GM23248 (cell line): ENCODE measurements at regions not wholly inside any gene's neighbourhood (a gene's known extent, or its start where the extent isn't known, plus 50 kb on each side); places are given as distances from the start of the nearest gene placed in this dataset.

Source experiments
- DNase-seq: peaks from one replicate; pipeline ENCODE4 v3.0.0-alpha.2; 2015
- H2AFZ ChIP-seq: fragments of 200-600 bp; sonication (generic); 2 replicates; pipeline ENCODE4 v1.6.1; 2016; ENCODE audit warnings: antibody characterized with exemption
- H3F3A ChIP-seq: fragments of 200-600 bp; sonication (generic); 2 replicates; pipeline ENCODE4 v1.6.1; 2016; ENCODE audit warnings: mild to moderate bottlenecking, antibody characterized with exemption, mixed run types; ENCODE audit not compliant: insufficient read depth
- H3K27ac ChIP-seq: fragments of 200-600 bp; sonication (generic); 2 replicates; pipeline ENCODE4 v1.5.1; 2016; ENCODE audit warnings: mild to moderate bottlenecking
- H3K27me3 ChIP-seq: fragments of 200-600 bp; sonication (generic); replicated peaks from 2 replicates; pipeline ENCODE4 v1.6.1; 2016; ENCODE audit warnings: mild to moderate bottlenecking; ENCODE audit not compliant: insufficient read depth
- H3K36me3 ChIP-seq: fragments of 200-600 bp; sonication (generic); 2 replicates; pipeline ENCODE4 v1.6.1; 2016; ENCODE audit warnings: low read depth, mild to moderate bottlenecking
- H3K4me1 ChIP-seq: fragments of 200-600 bp; sonication (generic); 2 replicates; pipeline ENCODE4 v1.6.1; 2016; ENCODE audit warnings: mild to moderate bottlenecking; ENCODE audit not compliant: insufficient read depth
- H3K4me2 ChIP-seq: fragments of 200-600 bp; sonication (generic); one replicate; pipeline ENCODE4 v1.6.1; 2016; ENCODE audit warnings: mild to moderate bottlenecking; ENCODE audit not compliant: unreplicated experiment
- H3K4me3 ChIP-seq: fragments of 200-600 bp; sonication (generic); 2 replicates; pipeline ENCODE4 v1.5.1; 2016; ENCODE audit warnings: mild to moderate bottlenecking
- H3K79me2 ChIP-seq: fragments of 200-600 bp; sonication (generic); 2 replicates; pipeline ENCODE4 v1.6.1; 2016; ENCODE audit warnings: mild to moderate bottlenecking; ENCODE audit not compliant: insufficient read depth
- H3K9ac ChIP-seq: fragments of 200-600 bp; sonication (generic); 2 replicates; pipeline ENCODE4 v1.6.1; 2016; ENCODE audit warnings: mild to moderate bottlenecking
- H3K9me2 ChIP-seq: fragments of 200-600 bp; sonication (generic); 2 replicates; pipeline ENCODE4 v1.6.1; 2016; ENCODE audit warnings: mixed run types, mild to moderate bottlenecking, moderate library complexity; ENCODE audit not compliant: insufficient read depth
- H3K9me3 ChIP-seq: fragments of 200-600 bp; sonication (generic); one replicate; pipeline ENCODE4 v1.6.1; 2017; ENCODE audit warnings: low read depth
- H4K20me1 ChIP-seq: fragments of 200-600 bp; sonication (generic); 2 replicates; pipeline ENCODE4 v1.6.0; 2016; ENCODE audit not compliant: insufficient read depth
- EZH2 ChIP-seq: fragments of 200-600 bp; sonication (generic); IDR thresholded peaks from 2 replicates; pipeline ENCODE4 v1.6.1; 2018; ENCODE audit warnings: antibody characterized with exemption, mild to moderate bottlenecking; ENCODE audit not compliant: insufficient read depth, poor library complexity, severe bottlenecking
- EZH2phosphoT487 ChIP-seq: fragments of 200-600 bp; sonication (generic); IDR thresholded peaks from 2 replicates; pipeline ENCODE4 v1.6.1; 2018; ENCODE audit warnings: antibody characterized with exemption, moderate library complexity, mild to moderate bottlenecking, low read depth; ENCODE audit not compliant: insufficient read depth
- WGBS, 2 experiments: methylation state at CpG; one replicate each; pipeline ENCODE4 v1.1.6; 2015 to 2017; ENCODE audit warnings: low lambda C conversion rate in 2 of 2, low coverage in 1 of 2; ENCODE audit errors: missing lambda C conversion rate in 2 of 2; 5-methylcytosine and 5-hydroxymethylcytosine counted together
- in situ Hi-C: fragments of 300-500 bp; cut with MboI; formaldehyde crosslinking; loops from 2 replicates; pipeline ENCODE4 v1.15.0; 2020

- Histone ChIP-seq H3K36me3 (no peaks in the 10 kb centered on the region), H2AFZ (no peak overlapping the region), H3K4me1 (no peaks in the 10 kb centered on the region), H3F3A (no peaks in the 10 kb centered on the region), H3K27ac (no peak overlapping the region), H3K79me2 (no peaks in the 10 kb centered on the region), H3K9ac (no peak overlapping the region), H4K20me1 (no peaks in the 10 kb centered on the region), H3K4me2 (no peak overlapping the region), H3K27me3 (no peaks in the 10 kb centered on the region), H3K9me3 (no peaks in the 10 kb centered on the region), H3K9me2 (no peaks in the 10 kb centered on the region), H3K4me3 (no peak overlapping the region)
- in situ Hi-C loops = loop anchor here (25.0 kb wide), 1 partner anchor 1023 kb away; no protein-coding TSS in a partner anchor
- 0 to 9% methylated on average over 1 of the region's 1 CpG for WGBS, 2 experiments
- peak; percentile 9 for DNase-seq
- no peak for TF ChIP-seq EZH2
These were observed 391.1 kb downstream of the KCNJ2 start for GRCh38 chr17:70560471-70560870.

DNA sequence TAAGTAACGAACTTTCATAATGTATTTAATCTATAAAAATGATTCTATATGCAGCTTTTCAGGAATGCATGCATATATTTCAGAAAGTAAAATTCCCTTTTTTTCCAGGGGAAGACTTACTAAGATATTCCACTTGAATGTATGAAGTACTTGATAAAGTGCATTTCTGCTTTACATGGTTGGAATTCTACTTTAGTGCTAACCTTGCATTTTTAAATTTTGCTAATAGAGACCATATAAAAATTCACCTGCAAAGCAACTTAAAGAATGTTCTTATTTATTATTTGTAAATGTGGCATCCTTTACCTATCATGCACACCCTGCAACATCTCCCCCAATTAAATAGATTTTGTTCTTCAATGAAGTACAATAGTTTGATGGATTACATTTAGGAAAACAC, 392.8 kb downstream of the KCNJ2 start:
- no peak overlapping the region for H2AFZ ChIP-seq
- no peak for TF ChIP-seq EZH2
- TF ChIP-seq EZH2phosphoT487 = no peak
- no peak for DNase-seq
- H3K9ac ChIP-seq = no peak overlapping the region
- no peaks in the 10 kb centered on the region for H4K20me1 ChIP-seq
- no peaks in the 10 kb centered on the region for H3K9me2 ChIP-seq
- H3K36me3 ChIP-seq = no peaks in the 10 kb centered on the region
- no peak overlapping the region for H3K4me3 ChIP-seq
- no peaks in the 10 kb centered on the region for H3K4me1 ChIP-seq
- H3K9me3 ChIP-seq = no peaks in the 10 kb centered on the region
- H3K27ac ChIP-seq = no peak overlapping the region
- in situ Hi-C loops = loop anchor here (25.0 kb wide), 1 partner anchor 1025 kb away; no protein-coding TSS in a partner anchor
- H3F3A ChIP-seq = no peaks in the 10 kb centered on the region
- no peaks in the 10 kb centered on the region for H3K79me2 ChIP-seq
- H3K4me2 ChIP-seq = no peak overlapping the region
- WGBS, 2 experiments = 24 to 39% methylated on average over 1 of the region's 1 CpG
- H3K27me3 ChIP-seq = no peaks in the 10 kb centered on the region

- Histone ChIP-seq H3K27ac (no peak overlapping the region), H3K4me3 (no peak overlapping the region), H3K36me3 (no peaks in the 10 kb centered on the region), H2AFZ (no peak overlapping the region), H3K27me3 (no peaks in the 10 kb centered on the region), H3K79me2 (no peaks in the 10 kb centered on the region), H4K20me1 (no peaks in the 10 kb centered on the region), H3K4me2 (no peak overlapping the region), H3K9ac (no peak overlapping the region), H3F3A (no peaks in the 10 kb centered on the region), H3K9me3 (no peaks in the 10 kb centered on the region), H3K9me2 (no peaks in the 10 kb centered on the region), H3K4me1 (no peaks in the 10 kb centered on the region)
- in situ Hi-C loops = loop anchor here (25.0 kb wide), 1 partner anchor 1026 kb away; no protein-coding TSS in a partner anchor
- TF ChIP-seq EZH2 (no peak), EZH2phosphoT487 (no peak)
- DNase-seq = no peak
- WGBS, 2 experiments = 2 to 11% methylated on average over 2 of the region's 2 CpGs
These were observed 394.0 kb downstream of the KCNJ2 start for GRCh38 chr17:70563281-70563820.

DNA sequence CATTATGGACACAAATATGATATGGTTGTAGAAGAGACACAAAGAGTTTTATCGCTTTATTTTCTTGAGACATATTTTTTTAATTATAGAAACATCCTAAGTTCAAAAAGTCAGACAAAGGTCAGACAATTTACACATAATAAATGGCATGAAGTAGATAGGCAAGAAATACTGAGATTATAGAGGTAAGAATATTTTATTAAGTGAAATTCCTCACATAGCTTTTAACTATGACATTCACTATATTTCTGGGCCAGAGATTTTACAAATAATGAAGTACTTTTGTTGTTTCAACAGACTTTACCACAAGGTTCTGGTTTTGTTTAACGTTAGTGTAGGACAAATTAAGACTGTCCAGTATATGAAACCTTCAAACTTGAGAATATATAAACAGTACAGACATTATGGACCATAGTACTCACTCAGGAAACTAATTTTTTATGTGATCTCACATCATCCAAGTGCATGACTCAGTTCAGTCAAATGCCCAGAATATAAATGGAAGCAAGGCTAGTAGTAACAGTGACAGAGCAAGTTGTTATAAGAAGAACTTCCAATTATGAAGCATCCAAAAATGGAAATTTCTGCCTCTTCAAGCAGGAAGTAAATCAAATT, 394.8 kb downstream of the KCNJ2 start:
- 0 to 7% methylated on average over 2 of the region's 2 CpGs for WGBS, 2 experiments
- no peaks in the 10 kb centered on the region for H3K36me3 ChIP-seq
- H3K9me3 ChIP-seq = no peaks in the 10 kb centered on the region
- no peaks in the 10 kb centered on the region for H3F3A ChIP-seq
- in situ Hi-C loops = loop anchor here (25.0 kb wide), 1 partner anchor 1027 kb away; no protein-coding TSS in a partner anchor
- H3K4me1 ChIP-seq = no peaks in the 10 kb centered on the region
- H3K27me3 ChIP-seq = no peaks in the 10 kb centered on the region
- DNase-seq = peak; percentile 21
- H3K9me2 ChIP-seq = no peaks in the 10 kb centered on the region
- H3K9ac ChIP-seq = no peak overlapping the region
- H3K4me2 ChIP-seq = no peak overlapping the region
- H3K4me3 ChIP-seq = no peak overlapping the region
- no peaks in the 10 kb centered on the region for H4K20me1 ChIP-seq
- TF ChIP-seq EZH2 (no peak), EZH2phosphoT487 (no peak)
- no peaks in the 10 kb centered on the region for H3K79me2 ChIP-seq
- H2AFZ ChIP-seq = no peak overlapping the region
- no peak overlapping the region for H3K27ac ChIP-seq

GRCh38 chr17:70569128-70569527, 399.8 kb downstream of the KCNJ2 start:
- H3K9ac ChIP-seq = no peak overlapping the region
- no peaks in the 10 kb centered on the region for H4K20me1 ChIP-seq
- no peaks in the 10 kb centered on the region for H3K4me1 ChIP-seq
- in situ Hi-C loops = loop anchor here (25.0 kb wide), 1 partner anchor 1032 kb away; no protein-coding TSS in a partner anchor
- no peak for DNase-seq
- no peaks in the 10 kb centered on the region for H3K36me3 ChIP-seq
- H3K27me3 ChIP-seq = no peaks in the 10 kb centered on the region
- H3K4me3 ChIP-seq = no peak overlapping the region
- H2AFZ ChIP-seq = no peak overlapping the region
- H3K9me3 ChIP-seq = no peaks in the 10 kb centered on the region
- no peaks in the 10 kb centered on the region for H3F3A ChIP-seq
- no peaks in the 10 kb centered on the region for H3K9me2 ChIP-seq
- WGBS, 2 experiments = 40 to 48% methylated on average over 1 of the region's 1 CpG
- no peak overlapping the region for H3K27ac ChIP-seq
- TF ChIP-seq EZH2phosphoT487 = no peak
- no peak for TF ChIP-seq EZH2
- H3K79me2 ChIP-seq = no peaks in the 10 kb centered on the region
- no peak overlapping the region for H3K4me2 ChIP-seq
